PC-3 (cell line): ENCODE measurements at regions not wholly inside any gene's neighbourhood (a gene's known extent, or its start where the extent isn't known, plus 50 kb on each side); places are given as distances from the start of the nearest gene placed in this dataset.

ENCODE experiments used
- ATAC-seq: fragments of 200-7000 bp; cut with Tn5 transposase; 2 replicates; pipeline ENCODE4 v1.9.1; 2020; ENCODE audit warnings: mild to moderate bottlenecking, moderate library complexity
- BruUV-seq: library from RNA; stranded (reverse); fragments of 400-500 nt; replicated peaks from 2 replicates; lab custom pipeline; 2021; lab: Mats Ljungman, UMichigan
- CTCF ChIA-PET: fragments of 300-600 bp; sonication (Branson Sonifier 250); formaldehyde crosslinking; loops from one replicate; lab custom pipeline; 2022; ENCODE audit warnings: antibody characterized with exemption; lab: Charles Lee
- POLR2A ChIA-PET: fragments of 300-600 bp; sonication (Branson Sonifier 250); formaldehyde crosslinking; loops from one replicate; lab custom pipeline; 2022; ENCODE audit warnings: antibody characterized with exemption; ENCODE audit not compliant: unreplicated experiment; lab: Charles Lee
- DNase-seq: peaks from one replicate; pipeline ENCODE4 v3.0.0-alpha.2; 2015
- H2AFZ ChIP-seq: fragments of 300-600 bp; sonication (generic); 2 replicates; pipeline ENCODE4 v1.6.0; 2016; ENCODE audit warnings: antibody characterized with exemption, low read length
- H3F3A ChIP-seq: fragments of 300-600 bp; sonication (generic); one replicate; pipeline ENCODE4 v1.6.0; 2017; ENCODE audit warnings: antibody characterized with exemption, low read length, control low read depth, mild to moderate bottlenecking; ENCODE audit not compliant: unreplicated experiment
- H3K27ac ChIP-seq: fragments of 300-600 bp; sonication (generic); 2 replicates; pipeline ENCODE4 v1.5.1; 2016; ENCODE audit warnings: mild to moderate bottlenecking, low read length
- H3K27me3 ChIP-seq: fragments of 300-600 bp; sonication (generic); 2 replicates; pipeline ENCODE4 v1.6.1; 2016; ENCODE audit warnings: low read length, mixed read lengths
- H3K36me3 ChIP-seq: fragments of 300-600 bp; sonication (generic); 2 replicates; pipeline ENCODE4 v1.6.1; 2016; ENCODE audit warnings: low read depth, mixed run types, low read length, mixed read lengths
- H3K4me1 ChIP-seq: fragments of 300-600 bp; sonication (generic); 2 replicates; pipeline ENCODE4 v1.5.1; 2016; ENCODE audit warnings: low read length; ENCODE audit not compliant: insufficient read depth
- H3K4me2 ChIP-seq: fragments of 300-600 bp; sonication (generic); 2 replicates; pipeline ENCODE4 v1.6.0; 2016; ENCODE audit warnings: low read length
- H3K4me3 ChIP-seq: fragments of 300-600 bp; sonication (generic); 2 replicates; pipeline ENCODE4 v1.5.1; 2016; ENCODE audit warnings: mild to moderate bottlenecking, low read length, mixed read lengths
- H3K79me2 ChIP-seq: fragments of 300-600 bp; sonication (generic); 2 replicates; pipeline ENCODE4 v1.6.1; 2017; ENCODE audit warnings: low read length, mixed read lengths
- H3K9ac ChIP-seq: fragments of 300-600 bp; sonication (generic); 2 replicates; pipeline ENCODE4 v1.6.0; 2016; ENCODE audit warnings: mild to moderate bottlenecking, low read length
- H3K9me2 ChIP-seq: fragments of 300-600 bp; sonication (generic); replicated peaks from 2 replicates; pipeline ENCODE4 v1.6.1; 2016; ENCODE audit warnings: mixed run types, low read length, mixed read lengths
- H3K9me3 ChIP-seq: fragments of 300-600 bp; sonication (generic); 2 replicates; pipeline ENCODE4 v1.6.1; 2016; ENCODE audit warnings: low read length, mixed read lengths
- H4K20me1 ChIP-seq: fragments of 300-600 bp; sonication (generic); 2 replicates; pipeline ENCODE4 v1.6.1; 2016; ENCODE audit warnings: low read length, mixed read lengths
- CTCF ChIP-seq: fragments of 300-600 bp; sonication (generic); conservative IDR thresholded peaks from 2 replicates; pipeline ENCODE4 v1.5.1; 2017; ENCODE audit warnings: antibody characterized with exemption, low read depth, mild to moderate bottlenecking, low read length
- EZH2 ChIP-seq: fragments of 300-600 bp; sonication (generic); IDR thresholded peaks from one replicate; pipeline ENCODE4 v1.6.1; 2017; ENCODE audit warnings: antibody characterized with exemption, mild to moderate bottlenecking, low read length; ENCODE audit not compliant: unreplicated experiment
- EZH2phosphoT487 ChIP-seq: fragments of 300-600 bp; sonication (generic); IDR thresholded peaks from 2 replicates; pipeline ENCODE4 v1.6.1; 2018; ENCODE audit warnings: mild to moderate bottlenecking, antibody characterized with exemption, low read length, borderline replicate concordance
- intact Hi-C: fragments of 100-400 bp; cut with micrococcal nuclease; formaldehyde crosslinking; loops from 2 replicates; pipeline ENCODE4 v1.9.0; 2023

DNA sequence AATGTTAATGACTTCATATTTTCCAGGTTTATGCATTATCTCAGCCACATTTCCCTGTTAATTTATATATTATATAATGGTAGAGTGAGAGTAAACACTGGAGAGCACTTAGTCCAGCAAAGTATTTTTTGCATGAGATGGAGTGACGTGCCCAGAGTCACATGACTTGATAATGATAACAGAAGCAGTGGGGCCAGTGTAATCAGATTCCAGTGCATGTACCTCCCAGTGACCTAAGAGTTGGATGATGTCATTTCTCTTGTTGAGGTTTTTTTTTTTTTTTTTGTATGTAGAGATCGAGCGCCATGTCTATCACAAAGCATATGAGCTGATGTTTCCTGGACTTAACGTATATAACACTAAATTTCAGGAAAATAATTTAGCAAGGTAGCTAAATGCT, 375.3 kb downstream of the CNTN6 start:
- intact Hi-C loops, result no loop called here
- H3K4me2 ChIP-seq, result no peak overlapping the region
- no peak for TF ChIP-seq EZH2
- TF ChIP-seq EZH2phosphoT487, result no peak
- TF ChIP-seq CTCF, result no peak
- H2AFZ ChIP-seq, result no peak overlapping the region
- BruUV-seq, result no TSS peak
- H3K4me3 ChIP-seq, result no peak overlapping the region
- ChIA-PET CTCF (no interaction called here), POLR2A (no interaction called here)
- H3F3A ChIP-seq, result no peaks in the 10 kb centered on the region
- H3K9me3 ChIP-seq, result peaks cover 41% of the 10 kb centered on the region
- DNase-seq (no peak), ATAC-seq (no peak)
- no peaks in the 10 kb centered on the region for H3K36me3 ChIP-seq
- H3K27me3 ChIP-seq, result no peaks in the 10 kb centered on the region
- no peak overlapping the region for H3K9ac ChIP-seq
- H3K27ac ChIP-seq, result no peak overlapping the region
- H3K79me2 ChIP-seq, result no peaks in the 10 kb centered on the region
- H3K4me1 ChIP-seq, result no peaks in the 10 kb centered on the region
- no peaks in the 10 kb centered on the region for H4K20me1 ChIP-seq
- no peaks in the 10 kb centered on the region for H3K9me2 ChIP-seq

GRCh38 chr3:1469248-1469647, 376.4 kb downstream of the CNTN6 start:
- Histone ChIP-seq H3K27ac (no peak overlapping the region), H3K79me2 (no peaks in the 10 kb centered on the region), H2AFZ (no peak overlapping the region), H3K27me3 (no peaks in the 10 kb centered on the region), H3K36me3 (no peaks in the 10 kb centered on the region), H3K4me2 (no peak overlapping the region), H3K4me3 (no peak overlapping the region), H3K4me1 (no peaks in the 10 kb centered on the region), H3K9ac (no peak overlapping the region), H3F3A (no peaks in the 10 kb centered on the region), H4K20me1 (no peaks in the 10 kb centered on the region), H3K9me3 (peaks cover 36% of the 10 kb centered on the region), H3K9me2 (no peaks in the 10 kb centered on the region)
- ATAC-seq, result no peak
- intact Hi-C loops, result no loop called here
- POLR2A ChIA-PET, result no interaction called here
- BruUV-seq, result no TSS peak
- no peak for TF ChIP-seq CTCF
- no peak for TF ChIP-seq EZH2phosphoT487
- no peak for TF ChIP-seq EZH2
- CTCF ChIA-PET, result no interaction called here
- no peak for DNase-seq

- Histone ChIP-seq H3K36me3 (no peaks in the 10 kb centered on the region), H3K4me3 (no peak overlapping the region), H4K20me1 (no peaks in the 10 kb centered on the region), H3K27me3 (no peaks in the 10 kb centered on the region), H2AFZ (no peak overlapping the region), H3K4me2 (no peak overlapping the region), H3K9me2 (no peaks in the 10 kb centered on the region), H3K4me1 (no peaks in the 10 kb centered on the region), H3F3A (no peaks in the 10 kb centered on the region), H3K79me2 (no peaks in the 10 kb centered on the region), H3K9me3 (peaks cover 32% of the 10 kb centered on the region), H3K9ac (no peak overlapping the region), H3K27ac (no peak overlapping the region)
- ChIA-PET POLR2A (no interaction called here), CTCF (no interaction called here)
- no peak for DNase-seq
- no TSS peak for BruUV-seq
- intact Hi-C loops, result no loop called here
- TF ChIP-seq EZH2phosphoT487, result no peak
- TF ChIP-seq CTCF, result no peak
- TF ChIP-seq EZH2, result no peak
- ATAC-seq, result no peak
Measured at GRCh38 chr3:1469687-1470086, 376.9 kb downstream of the CNTN6 start.
